GM12878 (cell line): ENCODE measurements at regions not wholly inside any gene's neighbourhood (a gene's known extent, or its start where the extent isn't known, plus 50 kb on each side); places are given as distances from the start of the nearest gene placed in this dataset.

ENCODE experiments used
- CBX3 ChIP-seq: fragments of 200-600 bp; sonication (generic); IDR thresholded peaks from 2 replicates; pipeline ENCODE4 v1.6.1; 2016; ENCODE audit warnings: low read depth, borderline replicate concordance
- CHD1 ChIP-seq: IDR thresholded peaks from 2 replicates; pipeline ENCODE4 v1.6.1; 2012; ENCODE audit warnings: low read depth, low read length, improper control_type of control experiment
- FOXM1 ChIP-seq: IDR thresholded peaks from 2 replicates; pipeline ENCODE4 v1.6.1; 2012; ENCODE audit warnings: low read depth, mild to moderate bottlenecking, inconsistent platforms, low read length, moderate library complexity
- HDAC6 ChIP-seq: fragments of 200-600 bp; sonication (generic); IDR thresholded peaks from one replicate; pipeline ENCODE4 v1.8.0; 2017; ENCODE audit warnings: antibody characterized with exemption; ENCODE audit not compliant: unreplicated experiment
- KAT2A ChIP-seq: conservative IDR thresholded peaks from 2 replicates; pipeline ENCODE4 v1.6.1; 2011; ENCODE audit warnings: low read depth, low read length; ENCODE audit not compliant: control insufficient read depth
- PAX8 ChIP-seq: fragments of 450-650 bp; IDR thresholded peaks from 2 replicates; pipeline ENCODE4 v1.6.1; 2017; ENCODE audit warnings: mild to moderate bottlenecking, moderate library complexity
- RB1 ChIP-seq: fragments of 450-650 bp; formaldehyde crosslinking; IDR thresholded peaks from 2 replicates; pipeline ENCODE4 v1.6.1; 2017; ENCODE audit warnings: mild to moderate bottlenecking, borderline replicate concordance
- SMC3 ChIP-seq: IDR thresholded peaks from 2 replicates; pipeline ENCODE4 v1.6.1; 2011; ENCODE audit warnings: low read length, improper control_type of control experiment, borderline replicate concordance
- ZNF207 ChIP-seq: fragments of 450-650 bp; IDR thresholded peaks from 2 replicates; pipeline ENCODE4 v1.6.1; 2014; ENCODE audit warnings: antibody characterized with exemption, mild to moderate bottlenecking, borderline replicate concordance
- TF ChIP-seq, protein P1 (sequence below): fragments of 450-650 bp; conservative IDR thresholded peaks from 2 replicates; pipeline ENCODE4 v1.6.1; 2017; ENCODE audit warnings: mild to moderate bottlenecking, moderate library complexity
- TF ChIP-seq, protein P2 (sequence below): fragments of 450-650 bp; formaldehyde crosslinking; IDR thresholded peaks from 2 replicates; pipeline ENCODE4 v1.4.0; 2020; ENCODE audit warnings: mild to moderate bottlenecking, moderate library complexity
- TF ChIP-seq, protein P3 (sequence below): fragments of 150-350 bp; IDR thresholded peaks from 2 replicates; pipeline ENCODE4 v1.6.1; 2016; ENCODE audit warnings: low read depth, low read length
- TF ChIP-seq, protein P4 (sequence below): fragments of 450-650 bp; IDR thresholded peaks from 2 replicates; pipeline ENCODE4 v1.6.1; 2017; ENCODE audit warnings: mild to moderate bottlenecking, low read depth, inconsistent platforms; ENCODE audit not compliant: poor library complexity, severe bottlenecking
- TF ChIP-seq, protein P5 (sequence below): fragments of 450-650 bp; IDR thresholded peaks from 2 replicates; pipeline ENCODE4 v1.6.1; 2017; ENCODE audit warnings: low read depth, mild to moderate bottlenecking, moderate library complexity

DNA sequence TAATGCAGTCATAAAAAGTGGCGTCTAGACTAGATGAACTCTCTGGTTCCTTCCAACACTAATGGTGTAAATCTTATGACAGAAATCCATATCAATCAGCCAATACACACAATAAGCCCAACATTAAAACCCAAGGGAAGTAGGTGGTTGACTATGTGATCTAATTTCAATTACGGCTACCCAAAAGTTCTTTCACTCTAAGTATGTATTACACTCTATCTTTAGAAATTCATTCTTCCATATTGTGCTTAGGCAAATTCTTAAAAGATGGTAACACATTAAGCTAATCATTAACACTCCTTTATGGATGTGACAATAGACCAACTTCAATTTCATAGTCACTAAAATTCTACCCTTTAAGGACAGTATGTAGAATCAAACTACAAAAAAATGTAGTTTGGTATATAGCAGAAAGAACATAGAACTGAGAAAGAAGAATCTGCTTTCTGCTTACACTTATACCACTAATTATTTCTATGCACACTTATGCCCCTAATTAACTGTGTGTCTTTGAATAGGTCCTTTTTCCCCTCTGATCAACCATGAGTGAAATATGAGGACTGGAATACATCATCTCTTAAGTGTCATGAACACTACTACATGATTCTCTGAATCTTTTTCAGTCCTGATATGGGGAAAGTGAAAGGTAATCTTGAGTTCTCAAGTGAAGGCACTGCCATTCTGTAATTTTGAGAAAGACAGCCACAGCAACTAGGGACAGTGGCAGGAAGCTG, 557.6 kb downstream of the IGSF11 start (continued):
- TF ChIP-seq CBX3: no peak
- TF ChIP-seq FOXM1: no peak
- TF ChIP-seq, protein P1, sequence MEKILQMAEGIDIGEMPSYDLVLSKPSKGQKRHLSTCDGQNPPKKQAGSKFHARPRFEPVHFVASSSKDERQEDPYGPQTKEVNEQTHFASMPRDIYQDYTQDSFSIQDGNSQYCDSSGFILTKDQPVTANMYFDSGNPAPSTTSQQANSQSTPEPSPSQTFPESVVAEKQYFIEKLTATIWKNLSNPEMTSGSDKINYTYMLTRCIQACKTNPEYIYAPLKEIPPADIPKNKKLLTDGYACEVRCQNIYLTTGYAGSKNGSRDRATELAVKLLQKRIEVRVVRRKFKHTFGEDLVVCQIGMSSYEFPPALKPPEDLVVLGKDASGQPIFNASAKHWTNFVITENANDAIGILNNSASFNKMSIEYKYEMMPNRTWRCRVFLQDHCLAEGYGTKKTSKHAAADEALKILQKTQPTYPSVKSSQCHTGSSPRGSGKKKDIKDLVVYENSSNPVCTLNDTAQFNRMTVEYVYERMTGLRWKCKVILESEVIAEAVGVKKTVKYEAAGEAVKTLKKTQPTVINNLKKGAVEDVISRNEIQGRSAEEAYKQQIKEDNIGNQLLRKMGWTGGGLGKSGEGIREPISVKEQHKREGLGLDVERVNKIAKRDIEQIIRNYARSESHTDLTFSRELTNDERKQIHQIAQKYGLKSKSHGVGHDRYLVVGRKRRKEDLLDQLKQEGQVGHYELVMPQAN: no peak
- no peak for TF ChIP-seq PAX8
- TF ChIP-seq RB1: no peak
- no peak for TF ChIP-seq HDAC6
- TF ChIP-seq SMC3: no peak
- no peak for TF ChIP-seq CHD1
- no peak for TF ChIP-seq ZNF207
- TF ChIP-seq, protein P2, sequence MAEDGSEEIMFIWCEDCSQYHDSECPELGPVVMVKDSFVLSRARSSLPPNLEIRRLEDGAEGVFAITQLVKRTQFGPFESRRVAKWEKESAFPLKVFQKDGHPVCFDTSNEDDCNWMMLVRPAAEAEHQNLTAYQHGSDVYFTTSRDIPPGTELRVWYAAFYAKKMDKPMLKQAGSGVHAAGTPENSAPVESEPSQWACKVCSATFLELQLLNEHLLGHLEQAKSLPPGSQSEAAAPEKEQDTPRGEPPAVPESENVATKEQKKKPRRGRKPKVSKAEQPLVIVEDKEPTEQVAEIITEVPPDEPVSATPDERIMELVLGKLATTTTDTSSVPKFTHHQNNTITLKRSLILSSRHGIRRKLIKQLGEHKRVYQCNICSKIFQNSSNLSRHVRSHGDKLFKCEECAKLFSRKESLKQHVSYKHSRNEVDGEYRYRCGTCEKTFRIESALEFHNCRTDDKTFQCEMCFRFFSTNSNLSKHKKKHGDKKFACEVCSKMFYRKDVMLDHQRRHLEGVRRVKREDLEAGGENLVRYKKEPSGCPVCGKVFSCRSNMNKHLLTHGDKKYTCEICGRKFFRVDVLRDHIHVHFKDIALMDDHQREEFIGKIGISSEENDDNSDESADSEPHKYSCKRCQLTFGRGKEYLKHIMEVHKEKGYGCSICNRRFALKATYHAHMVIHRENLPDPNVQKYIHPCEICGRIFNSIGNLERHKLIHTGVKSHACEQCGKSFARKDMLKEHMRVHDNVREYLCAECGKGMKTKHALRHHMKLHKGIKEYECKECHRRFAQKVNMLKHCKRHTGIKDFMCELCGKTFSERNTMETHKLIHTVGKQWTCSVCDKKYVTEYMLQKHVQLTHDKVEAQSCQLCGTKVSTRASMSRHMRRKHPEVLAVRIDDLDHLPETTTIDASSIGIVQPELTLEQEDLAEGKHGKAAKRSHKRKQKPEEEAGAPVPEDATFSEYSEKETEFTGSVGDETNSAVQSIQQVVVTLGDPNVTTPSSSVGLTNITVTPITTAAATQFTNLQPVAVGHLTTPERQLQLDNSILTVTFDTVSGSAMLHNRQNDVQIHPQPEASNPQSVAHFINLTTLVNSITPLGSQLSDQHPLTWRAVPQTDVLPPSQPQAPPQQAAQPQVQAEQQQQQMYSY (CRISPR knock-in tag): no peak
- no peak for TF ChIP-seq KAT2A
- TF ChIP-seq, protein P3, sequence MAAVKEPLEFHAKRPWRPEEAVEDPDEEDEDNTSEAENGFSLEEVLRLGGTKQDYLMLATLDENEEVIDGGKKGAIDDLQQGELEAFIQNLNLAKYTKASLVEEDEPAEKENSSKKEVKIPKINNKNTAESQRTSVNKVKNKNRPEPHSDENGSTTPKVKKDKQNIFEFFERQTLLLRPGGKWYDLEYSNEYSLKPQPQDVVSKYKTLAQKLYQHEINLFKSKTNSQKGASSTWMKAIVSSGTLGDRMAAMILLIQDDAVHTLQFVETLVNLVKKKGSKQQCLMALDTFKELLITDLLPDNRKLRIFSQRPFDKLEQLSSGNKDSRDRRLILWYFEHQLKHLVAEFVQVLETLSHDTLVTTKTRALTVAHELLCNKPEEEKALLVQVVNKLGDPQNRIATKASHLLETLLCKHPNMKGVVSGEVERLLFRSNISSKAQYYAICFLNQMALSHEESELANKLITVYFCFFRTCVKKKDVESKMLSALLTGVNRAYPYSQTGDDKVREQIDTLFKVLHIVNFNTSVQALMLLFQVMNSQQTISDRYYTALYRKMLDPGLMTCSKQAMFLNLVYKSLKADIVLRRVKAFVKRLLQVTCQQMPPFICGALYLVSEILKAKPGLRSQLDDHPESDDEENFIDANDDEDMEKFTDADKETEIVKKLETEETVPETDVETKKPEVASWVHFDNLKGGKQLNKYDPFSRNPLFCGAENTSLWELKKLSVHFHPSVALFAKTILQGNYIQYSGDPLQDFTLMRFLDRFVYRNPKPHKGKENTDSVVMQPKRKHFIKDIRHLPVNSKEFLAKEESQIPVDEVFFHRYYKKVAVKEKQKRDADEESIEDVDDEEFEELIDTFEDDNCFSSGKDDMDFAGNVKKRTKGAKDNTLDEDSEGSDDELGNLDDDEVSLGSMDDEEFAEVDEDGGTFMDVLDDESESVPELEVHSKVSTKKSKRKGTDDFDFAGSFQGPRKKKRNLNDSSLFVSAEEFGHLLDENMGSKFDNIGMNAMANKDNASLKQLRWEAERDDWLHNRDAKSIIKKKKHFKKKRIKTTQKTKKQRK: no peak
- TF ChIP-seq, protein P4, sequence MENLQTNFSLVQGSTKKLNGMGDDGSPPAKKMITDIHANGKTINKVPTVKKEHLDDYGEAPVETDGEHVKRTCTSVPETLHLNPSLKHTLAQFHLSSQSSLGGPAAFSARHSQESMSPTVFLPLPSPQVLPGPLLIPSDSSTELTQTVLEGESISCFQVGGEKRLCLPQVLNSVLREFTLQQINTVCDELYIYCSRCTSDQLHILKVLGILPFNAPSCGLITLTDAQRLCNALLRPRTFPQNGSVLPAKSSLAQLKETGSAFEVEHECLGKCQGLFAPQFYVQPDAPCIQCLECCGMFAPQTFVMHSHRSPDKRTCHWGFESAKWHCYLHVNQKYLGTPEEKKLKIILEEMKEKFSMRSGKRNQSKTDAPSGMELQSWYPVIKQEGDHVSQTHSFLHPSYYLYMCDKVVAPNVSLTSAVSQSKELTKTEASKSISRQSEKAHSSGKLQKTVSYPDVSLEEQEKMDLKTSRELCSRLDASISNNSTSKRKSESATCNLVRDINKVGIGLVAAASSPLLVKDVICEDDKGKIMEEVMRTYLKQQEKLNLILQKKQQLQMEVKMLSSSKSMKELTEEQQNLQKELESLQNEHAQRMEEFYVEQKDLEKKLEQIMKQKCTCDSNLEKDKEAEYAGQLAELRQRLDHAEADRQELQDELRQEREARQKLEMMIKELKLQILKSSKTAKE: peak; percentile 67
- TF ChIP-seq, protein P5, sequence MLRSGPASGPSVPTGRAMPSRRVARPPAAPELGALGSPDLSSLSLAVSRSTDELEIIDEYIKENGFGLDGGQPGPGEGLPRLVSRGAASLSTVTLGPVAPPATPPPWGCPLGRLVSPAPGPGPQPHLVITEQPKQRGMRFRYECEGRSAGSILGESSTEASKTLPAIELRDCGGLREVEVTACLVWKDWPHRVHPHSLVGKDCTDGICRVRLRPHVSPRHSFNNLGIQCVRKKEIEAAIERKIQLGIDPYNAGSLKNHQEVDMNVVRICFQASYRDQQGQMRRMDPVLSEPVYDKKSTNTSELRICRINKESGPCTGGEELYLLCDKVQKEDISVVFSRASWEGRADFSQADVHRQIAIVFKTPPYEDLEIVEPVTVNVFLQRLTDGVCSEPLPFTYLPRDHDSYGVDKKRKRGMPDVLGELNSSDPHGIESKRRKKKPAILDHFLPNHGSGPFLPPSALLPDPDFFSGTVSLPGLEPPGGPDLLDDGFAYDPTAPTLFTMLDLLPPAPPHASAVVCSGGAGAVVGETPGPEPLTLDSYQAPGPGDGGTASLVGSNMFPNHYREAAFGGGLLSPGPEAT: peak; percentile 30; the same call in 1 of the 2 replicates
